Hypothalamus (tissue), 51 donors: ENCODE measurements at regions not wholly inside any gene's neighbourhood (a gene's known extent, or its start where the extent isn't known, plus 50 kb on each side); places are given as distances from the start of the nearest gene placed in this dataset.

Experiments
- DNase-seq, 51 donors: peaks; one replicate each; lab custom pipeline; 2025; lab: John Stamatoyannopoulos, UW

GRCh38 chr2:173760553-173760952 is 204.6 kb downstream of the SP3 start:
- DNase-seq, result no peak

- DNase-seq, result no peak
These were observed 203.5 kb downstream of the SP3 start for GRCh38 chr2:173761603-173762119.

- DNase-seq, result no peak
These were observed 203.0 kb downstream of the SP3 start for GRCh38 chr2:173762221-173762620.

- no peak for DNase-seq
These were observed 202.3 kb downstream of the SP3 start for GRCh38 chr2:173762864-173763263.

GRCh38 chr2:173763641-173764040 is 201.5 kb downstream of the SP3 start:
- no peak for DNase-seq

- DNase-seq, result no peak
These were observed 201.1 kb downstream of the SP3 start for GRCh38 chr2:173764094-173764493.

- DNase-seq, result no peak
These were observed 198.5 kb downstream of the SP3 start for GRCh38 chr2:173766537-173767289.

GRCh38 chr2:173770947-173771678 is 194.1 kb downstream of the SP3 start:
- DNase-seq, result no peak

- no peak for DNase-seq
These were observed 193.0 kb downstream of the SP3 start for GRCh38 chr2:173772205-173772604.

- no peak for DNase-seq
These were observed 192.1 kb downstream of the SP3 start for GRCh38 chr2:173773076-173773475.

GRCh38 chr2:173775440-173775839 is 189.7 kb downstream of the SP3 start:
- no peak for DNase-seq

- DNase-seq, result no peak
These were observed 182.5 kb downstream of the SP3 start for GRCh38 chr2:173782681-173783080.

- DNase-seq, result no peak
These were observed 181.8 kb downstream of the SP3 start for GRCh38 chr2:173783382-173783781.

GRCh38 chr2:173785813-173786212 is 179.4 kb downstream of the SP3 start:
- DNase-seq, result no peak

- DNase-seq, result no peak
These were observed 173.7 kb downstream of the SP3 start for GRCh38 chr2:173791502-173791901.

- no peak for DNase-seq
These were observed 173.0 kb downstream of the SP3 start for GRCh38 chr2:173792166-173792565.

GRCh38 chr2:173792741-173793140 is 172.4 kb downstream of the SP3 start:
- no peak for DNase-seq

- DNase-seq, result no peak
These were observed 171.2 kb downstream of the SP3 start for GRCh38 chr2:173793709-173794565.

GRCh38 chr2:173797586-173798263 is 167.4 kb downstream of the SP3 start:
- DNase-seq, result no peak

- DNase-seq, result no peak
These were observed 162.7 kb downstream of the SP3 start for GRCh38 chr2:173802518-173802917.
